ENCODE measurements at regions not wholly inside any gene's neighbourhood (a gene's known extent, or its start where the extent isn't known, plus 50 kb on each side); places are given as distances from the start of the nearest gene placed in this dataset.

DNA sequence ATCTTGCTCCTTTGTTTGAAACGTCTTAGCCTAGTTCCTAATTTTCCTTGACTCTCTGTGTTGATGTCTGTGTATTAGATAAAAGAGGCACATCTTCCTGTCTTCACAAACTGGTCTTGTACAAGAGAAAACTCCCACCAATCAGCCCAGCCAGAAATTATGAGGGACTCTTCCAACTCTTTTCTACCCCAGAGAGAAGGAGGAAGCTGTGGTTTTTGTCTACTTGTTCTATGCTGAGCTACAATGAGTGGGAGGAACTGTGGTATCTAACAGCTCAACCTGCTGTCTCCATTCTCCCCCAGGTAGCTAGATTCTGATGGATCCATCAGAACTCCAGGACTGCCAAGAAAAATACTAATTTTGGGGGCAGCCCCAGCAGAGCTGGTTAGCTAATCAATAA is 392.5 kb downstream of the HS3ST3B1 start:
- no peak overlapping the region for H3K4me3 ChIP-seq
- peaks cover 7% of the 10 kb centered on the region for H3K9me3 ChIP-seq
- H3K27me3 ChIP-seq, result no peaks in the 10 kb centered on the region
- no peak overlapping the region for H3K27ac ChIP-seq
- H3K9ac ChIP-seq, result no peak overlapping the region
- H3K4me2 ChIP-seq, result no peak overlapping the region
- no peaks in the 10 kb centered on the region for H4K20me1 ChIP-seq
- peaks cover 9% of the 10 kb centered on the region for H3K4me1 ChIP-seq
- no peaks in the 10 kb centered on the region for H3K36me3 ChIP-seq
- TF ChIP-seq Cebpa-rat (IDR thresholded peaks at IDR 0.05), result no peak

DNA sequence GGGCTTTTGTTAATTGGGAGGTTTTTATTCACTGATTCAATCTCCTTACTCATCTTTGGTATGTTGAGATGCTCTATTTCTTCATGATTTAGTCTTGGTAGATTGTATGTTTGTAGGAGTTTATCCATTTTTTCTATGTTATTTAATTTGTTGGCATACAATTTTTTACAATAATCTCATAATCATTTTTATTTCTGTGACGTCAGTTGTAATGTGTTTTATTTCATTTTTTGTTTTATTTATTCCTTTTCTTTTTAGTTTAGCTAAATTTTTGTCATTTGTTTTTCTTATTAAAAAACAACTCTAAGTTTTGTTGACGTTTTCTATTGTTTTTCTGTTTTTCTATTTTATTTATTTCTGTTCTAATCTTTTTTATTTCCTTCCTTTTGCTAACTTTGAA is 389.8 kb downstream of the HS3ST3B1 start:
- TF ChIP-seq Cebpa-rat (IDR thresholded peaks at IDR 0.05), result no peak
- Histone ChIP-seq H3K4me2 (no peak overlapping the region), H3K36me3 (no peaks in the 10 kb centered on the region), H3K4me1 (peaks cover 9% of the 10 kb centered on the region), H3K27me3 (no peaks in the 10 kb centered on the region), H4K20me1 (no peaks in the 10 kb centered on the region), H3K9ac (no peak overlapping the region), H3K4me3 (no peak overlapping the region), H3K9me3 (peaks cover 7% of the 10 kb centered on the region), H3K27ac (no peak overlapping the region)

DNA sequence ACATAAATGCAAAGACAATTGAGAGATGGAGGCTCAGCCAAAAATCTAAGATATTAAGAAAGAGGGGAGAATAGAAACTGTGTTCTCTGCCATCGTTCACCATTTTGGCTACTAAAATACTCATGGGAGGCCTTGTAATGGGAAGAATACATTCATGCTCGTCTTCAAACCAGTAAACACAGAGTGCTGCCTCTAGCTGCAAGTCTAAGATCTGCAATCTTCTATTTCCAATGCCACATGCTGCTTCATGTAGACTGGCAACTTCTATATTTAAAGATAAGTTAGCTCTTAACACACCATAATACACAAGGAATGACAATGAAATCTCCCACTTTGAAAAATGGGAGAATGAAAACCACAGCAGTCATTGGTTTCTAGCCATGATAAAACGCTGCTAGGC is 387.3 kb downstream of the HS3ST3B1 start:
- Histone ChIP-seq H3K9ac (no peak overlapping the region), H4K20me1 (no peaks in the 10 kb centered on the region), H3K4me3 (no peak overlapping the region), H3K4me2 (no peak overlapping the region), H3K4me1 (peaks cover under 1% of the 10 kb centered on the region), H3K9me3 (peaks cover 7% of the 10 kb centered on the region), H3K27ac (no peak overlapping the region), H3K36me3 (no peaks in the 10 kb centered on the region), H3K27me3 (no peaks in the 10 kb centered on the region)
- no peak for TF ChIP-seq Cebpa-rat (IDR thresholded peaks at IDR 0.05)

DNA sequence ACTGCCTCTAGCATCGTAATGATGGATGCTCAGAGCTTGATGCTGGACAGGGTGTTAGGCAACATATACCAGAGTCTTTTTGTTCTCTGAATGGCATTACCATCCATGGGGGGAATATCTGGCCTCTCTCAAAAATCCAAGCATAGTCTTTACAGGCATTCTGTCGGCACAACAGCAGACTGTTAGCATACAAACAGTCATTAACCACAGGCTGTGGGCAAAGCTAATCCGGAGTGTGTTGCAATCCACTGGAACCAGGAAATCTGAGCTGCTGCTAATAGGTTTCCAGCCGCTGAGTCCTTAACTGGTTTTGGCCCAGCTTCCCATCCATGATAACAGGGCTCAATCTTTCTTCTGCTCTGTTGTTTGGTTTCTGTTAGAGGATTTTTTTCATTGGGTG is 371.9 kb downstream of the HS3ST3B1 start:
- Histone ChIP-seq H3K4me1 (no peaks in the 10 kb centered on the region), H3K27me3 (no peaks in the 10 kb centered on the region), H3K9ac (no peak overlapping the region), H3K4me3 (no peak overlapping the region), H3K9me3 (peaks cover 10% of the 10 kb centered on the region), H3K36me3 (no peaks in the 10 kb centered on the region), H4K20me1 (no peaks in the 10 kb centered on the region), H3K4me2 (no peak overlapping the region), H3K27ac (no peak overlapping the region)
- TF ChIP-seq Cebpa-rat (IDR thresholded peaks at IDR 0.05), result peak; percentile 31; the same call in 1 of the 2 replicates

DNA sequence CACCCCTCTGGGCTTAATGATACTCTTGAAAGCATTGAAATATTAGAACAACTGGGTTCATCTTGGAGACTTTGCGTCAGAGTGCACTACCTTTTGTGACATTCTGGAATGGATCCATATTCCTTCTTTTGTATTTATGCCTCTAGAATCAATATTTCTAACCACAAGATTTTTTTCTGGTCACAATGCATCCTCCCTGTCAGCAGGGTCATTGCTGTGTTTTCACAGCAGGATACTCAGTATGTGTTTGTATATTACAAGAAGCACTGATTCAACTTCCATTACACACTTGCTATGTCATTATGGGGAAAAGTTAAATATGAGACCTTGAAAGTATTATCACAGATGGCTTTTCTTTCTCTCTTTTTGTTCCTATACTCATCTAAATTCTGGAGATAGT is 370.0 kb downstream of the HS3ST3B1 start:
- Histone ChIP-seq H3K27ac (no peak overlapping the region), H3K27me3 (no peaks in the 10 kb centered on the region), H3K4me2 (no peak overlapping the region), H3K4me1 (no peaks in the 10 kb centered on the region), H3K36me3 (no peaks in the 10 kb centered on the region), H3K4me3 (no peak overlapping the region), H3K9ac (no peak overlapping the region), H4K20me1 (no peaks in the 10 kb centered on the region), H3K9me3 (no peaks in the 10 kb centered on the region)
- TF ChIP-seq Cebpa-rat (IDR thresholded peaks at IDR 0.05), result no peak

DNA sequence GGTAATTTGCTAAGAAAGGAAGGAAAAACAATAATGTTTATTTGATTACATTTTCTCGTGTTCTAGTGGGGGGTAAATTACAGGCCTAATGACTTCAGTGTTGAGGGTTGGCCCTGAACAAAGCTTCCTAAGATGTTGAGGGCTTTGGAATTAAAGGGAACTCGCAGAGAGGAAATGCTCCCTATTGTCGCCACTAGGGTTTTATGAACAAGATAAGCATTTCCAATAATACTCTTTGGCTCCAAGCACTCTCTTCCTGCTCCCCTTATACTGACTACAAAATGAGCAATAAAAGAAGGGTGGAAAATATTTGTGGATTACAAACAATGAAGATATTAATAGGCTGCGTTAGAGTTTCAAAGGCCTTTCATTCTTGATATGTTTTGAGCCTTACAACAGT is 363.6 kb downstream of the HS3ST3B1 start:
- H3K9ac ChIP-seq, result no peak overlapping the region
- H3K4me1 ChIP-seq, result peaks cover 4% of the 10 kb centered on the region; the same call in 1 of the 2 replicates
- H3K4me3 ChIP-seq, result no peak overlapping the region
- H3K27ac ChIP-seq, result no peak overlapping the region
- H4K20me1 ChIP-seq, result no peaks in the 10 kb centered on the region
- H3K4me2 ChIP-seq, result no peak overlapping the region
- H3K9me3 ChIP-seq, result no peaks in the 10 kb centered on the region
- no peak for TF ChIP-seq Cebpa-rat (IDR thresholded peaks at IDR 0.05)
- no peaks in the 10 kb centered on the region for H3K36me3 ChIP-seq
- no peaks in the 10 kb centered on the region for H3K27me3 ChIP-seq

DNA sequence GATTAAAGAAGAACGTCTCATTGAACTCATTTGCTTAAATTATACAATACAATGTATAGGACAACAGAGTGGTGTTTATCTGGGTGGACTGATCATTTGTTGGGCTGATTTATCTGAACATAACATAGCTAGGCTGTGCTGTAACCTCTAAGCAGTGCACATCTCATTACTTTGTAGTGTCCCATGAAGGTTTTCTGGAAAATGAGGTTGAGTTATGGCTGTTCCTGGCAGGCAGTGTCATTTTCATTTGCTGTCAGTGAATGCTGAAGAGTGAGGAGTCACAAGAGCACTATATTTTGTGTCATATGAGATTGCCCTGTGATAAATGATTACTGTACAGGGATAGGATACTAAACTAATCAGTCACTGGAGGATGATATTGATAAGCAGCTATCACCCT is 340.2 kb downstream of the HS3ST3B1 start:
- Histone ChIP-seq H3K4me3 (no peak overlapping the region), H3K27ac (no peak overlapping the region), H3K27me3 (no peaks in the 10 kb centered on the region), H4K20me1 (no peaks in the 10 kb centered on the region), H3K4me1 (no peaks in the 10 kb centered on the region), H3K9ac (no peak overlapping the region), H3K36me3 (no peaks in the 10 kb centered on the region), H3K4me2 (no peak overlapping the region), H3K9me3 (no peaks in the 10 kb centered on the region; the same call in 1 of the 2 replicates)
- TF ChIP-seq Cebpa-rat (IDR thresholded peaks at IDR 0.05), result no peak

DNA sequence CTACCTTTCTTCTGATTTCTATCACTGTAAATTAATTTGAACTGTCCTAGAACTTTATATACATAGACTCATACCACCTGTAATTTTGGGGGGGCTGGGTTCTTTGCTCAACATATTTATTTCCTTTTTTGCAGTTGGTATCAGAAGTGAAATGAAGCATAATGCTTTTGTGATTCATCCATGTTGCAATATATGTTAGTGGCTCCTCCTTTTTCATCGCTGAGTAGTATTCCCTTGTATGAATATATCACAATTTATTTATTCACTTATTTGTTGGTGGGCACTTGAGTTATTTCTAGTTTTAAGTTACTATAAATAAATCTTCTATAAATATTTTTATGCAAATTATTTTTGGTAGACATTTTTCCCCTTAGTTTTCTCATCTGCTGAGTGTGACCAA is 336.4 kb downstream of the HS3ST3B1 start:
- Histone ChIP-seq H3K4me1 (no peaks in the 10 kb centered on the region), H3K4me3 (no peak overlapping the region), H4K20me1 (no peaks in the 10 kb centered on the region), H3K9ac (no peak overlapping the region), H3K36me3 (no peaks in the 10 kb centered on the region), H3K27me3 (no peaks in the 10 kb centered on the region), H3K27ac (no peak overlapping the region), H3K9me3 (peaks cover 11% of the 10 kb centered on the region), H3K4me2 (no peak overlapping the region)
- no peak for TF ChIP-seq Cebpa-rat (IDR thresholded peaks at IDR 0.05)

DNA sequence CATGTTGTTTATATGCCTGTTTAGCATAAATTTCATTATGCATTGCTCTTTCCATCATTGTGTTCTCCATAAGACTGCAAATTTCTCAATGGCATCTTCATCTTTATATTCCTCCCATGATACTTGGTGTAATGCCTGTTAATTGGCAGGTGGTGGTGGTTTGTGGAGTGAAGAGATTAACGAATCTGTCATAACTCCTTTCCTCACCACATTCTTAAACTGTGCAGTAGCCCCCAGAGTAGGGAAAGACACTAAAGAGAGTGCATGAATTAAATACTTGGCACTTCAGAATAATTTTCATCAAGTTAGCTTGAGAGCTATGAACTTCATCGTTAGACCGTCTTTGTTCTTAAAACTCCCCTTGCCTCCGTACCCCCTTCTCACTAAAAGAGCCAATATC is 329.7 kb downstream of the HS3ST3B1 start:
- H3K9me3 ChIP-seq, result peaks cover 17% of the 10 kb centered on the region
- no peaks in the 10 kb centered on the region for H3K4me1 ChIP-seq
- H4K20me1 ChIP-seq, result no peaks in the 10 kb centered on the region
- no peaks in the 10 kb centered on the region for H3K27me3 ChIP-seq
- TF ChIP-seq Cebpa-rat (IDR thresholded peaks at IDR 0.05), result no peak
- H3K27ac ChIP-seq, result no peak overlapping the region
- no peak overlapping the region for H3K4me2 ChIP-seq
- no peak overlapping the region for H3K4me3 ChIP-seq
- no peaks in the 10 kb centered on the region for H3K36me3 ChIP-seq
- H3K9ac ChIP-seq, result no peak overlapping the region

DNA sequence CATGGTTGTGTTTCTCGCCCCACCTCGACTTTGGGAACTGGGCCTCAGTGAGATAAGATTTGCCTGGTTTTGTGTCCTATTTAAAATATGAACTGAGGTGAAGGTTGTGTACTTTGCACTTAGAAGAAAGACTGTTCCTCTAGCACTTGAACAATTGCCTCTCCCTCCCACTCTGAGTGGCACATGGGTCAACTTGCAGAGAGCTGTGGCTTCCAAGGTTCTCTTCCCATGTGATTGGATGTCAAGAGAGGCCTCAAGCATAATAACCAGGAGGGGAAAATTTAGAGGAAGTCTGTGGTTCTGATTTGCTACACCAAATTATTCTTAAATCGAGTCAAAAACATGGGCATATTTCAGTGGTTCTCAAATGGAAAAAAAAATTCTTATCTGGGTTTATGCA is 329.2 kb downstream of the HS3ST3B1 start:
- H3K27ac ChIP-seq, result no peak overlapping the region
- no peak for TF ChIP-seq Cebpa-rat (IDR thresholded peaks at IDR 0.05)

DNA sequence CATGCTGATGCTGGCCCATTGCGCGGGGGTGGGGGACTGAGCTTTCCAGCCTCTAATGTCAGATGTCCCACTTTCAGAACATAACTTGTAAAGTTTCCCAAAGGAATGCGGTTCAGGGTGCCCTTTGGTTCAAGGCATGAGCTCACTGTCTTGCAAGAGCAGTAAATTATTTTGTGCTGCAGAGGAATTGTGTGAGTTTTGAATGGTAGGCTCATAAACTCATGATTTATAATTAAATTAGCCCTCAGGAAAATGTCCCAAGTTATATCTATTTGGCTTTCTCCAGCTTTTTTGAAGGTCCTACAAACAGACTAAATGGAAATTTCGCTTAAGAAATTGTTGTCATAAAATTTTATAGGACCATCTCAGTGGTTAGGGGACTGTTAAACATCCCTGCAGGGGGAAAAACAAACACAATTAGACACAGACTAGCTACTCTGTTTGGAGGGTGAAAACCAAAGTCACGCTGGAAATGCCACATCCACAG is 321.8 kb downstream of the HS3ST3B1 start:
- H3K4me2 ChIP-seq, result peak overlapping the region; percentile 6
- no peaks in the 10 kb centered on the region for H3K9me3 ChIP-seq
- no peak for TF ChIP-seq Cebpa-rat (IDR thresholded peaks at IDR 0.05)
- H3K27me3 ChIP-seq, result no peaks in the 10 kb centered on the region
- H3K4me1 ChIP-seq, result peaks cover 11% of the 10 kb centered on the region; the same call in 1 of the 2 replicates
- H3K4me3 ChIP-seq, result no peak overlapping the region
- no peaks in the 10 kb centered on the region for H4K20me1 ChIP-seq
- no peaks in the 10 kb centered on the region for H3K36me3 ChIP-seq
- no peak overlapping the region for H3K9ac ChIP-seq
- H3K27ac ChIP-seq, result no peak overlapping the region

More for the DNA sequence above, 329.2 kb downstream of the HS3ST3B1 start:
- Histone ChIP-seq H3K4me1 (no peaks in the 10 kb centered on the region), H3K9me3 (peaks cover 16% of the 10 kb centered on the region), H3K36me3 (no peaks in the 10 kb centered on the region), H3K4me3 (no peak overlapping the region), H4K20me1 (no peaks in the 10 kb centered on the region), H3K4me2 (no peak overlapping the region), H3K27me3 (no peaks in the 10 kb centered on the region), H3K9ac (no peak overlapping the region)
